H7 (cell line): ENCODE measurements at regions not wholly inside any gene's neighbourhood (a gene's known extent, or its start where the extent isn't known, plus 50 kb on each side); places are given as distances from the start of the nearest gene placed in this dataset.
A peak's percentile ranks its signal among the peaks of the same experiment; 100 is the strongest.

ENCODE experiments used
- DNase-seq: peaks from one replicate; pipeline ENCODE4 v3.0.0; 2012
- H3K27me3 ChIP-seq: 2 replicates; pipeline ENCODE4 v1.6.0; 2011; ENCODE audit warnings: mild to moderate bottlenecking, low read length; ENCODE audit not compliant: control insufficient read depth, insufficient read depth
- H3K36me3 ChIP-seq: replicated peaks from 2 replicates; pipeline ENCODE4 v1.5.1; 2011; ENCODE audit warnings: low read length; ENCODE audit not compliant: control insufficient read depth, insufficient read depth
- H3K4me3 ChIP-seq: 2 replicates; pipeline ENCODE4 v1.5.1; 2011; ENCODE audit warnings: low read depth, mild to moderate bottlenecking, control low read depth, low read length, moderate library complexity; ENCODE audit not compliant: insufficient read depth

DNA sequence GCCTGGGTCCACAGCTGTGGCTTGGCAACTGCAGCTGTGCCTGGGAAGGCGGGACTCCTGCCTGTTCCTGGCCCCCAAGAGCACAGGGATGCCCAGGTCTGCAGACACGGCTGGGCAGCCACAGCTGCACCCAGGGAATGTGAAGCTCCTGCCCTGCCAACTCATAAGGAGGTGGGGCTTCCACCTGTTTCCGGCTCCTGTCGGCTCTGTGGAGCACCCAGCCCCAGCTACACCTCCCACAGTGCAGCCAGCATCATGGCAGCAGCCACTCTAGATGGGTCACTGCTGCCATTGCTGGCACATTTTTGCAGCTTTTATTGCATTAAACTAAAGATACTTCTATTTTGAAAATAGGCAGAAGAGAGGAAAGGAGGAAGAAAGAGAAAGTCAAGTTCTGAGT, 207.9 kb downstream of the SAMD5 start:
- H3K27me3 ChIP-seq, result no peaks in the 10 kb centered on the region
- no peaks in the 10 kb centered on the region for H3K36me3 ChIP-seq
- H3K4me3 ChIP-seq, result no peak overlapping the region
- DNase-seq, result no peak

DNA sequence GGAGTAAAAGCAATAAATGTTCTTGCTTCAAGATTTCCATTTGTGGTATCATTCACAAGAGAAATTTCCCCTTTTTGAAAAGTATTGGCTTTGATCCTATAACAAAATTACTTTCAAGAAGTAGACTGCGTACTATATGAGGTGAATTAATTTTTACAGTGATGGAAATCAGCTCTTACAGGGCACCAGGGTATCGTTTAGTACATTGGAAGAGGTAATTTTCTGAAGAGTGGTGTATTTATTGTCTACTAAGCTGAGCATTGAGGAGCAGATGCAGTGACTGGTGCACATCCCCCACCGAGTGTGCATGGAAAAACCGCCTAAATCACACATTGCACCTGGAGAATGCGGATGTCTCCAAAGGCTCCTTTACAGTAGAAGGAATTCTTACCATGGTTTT, 209.5 kb downstream of the SAMD5 start:
- Histone ChIP-seq H3K27me3 (no peaks in the 10 kb centered on the region), H3K36me3 (no peaks in the 10 kb centered on the region), H3K4me3 (no peak overlapping the region)
- no peak for DNase-seq

DNA sequence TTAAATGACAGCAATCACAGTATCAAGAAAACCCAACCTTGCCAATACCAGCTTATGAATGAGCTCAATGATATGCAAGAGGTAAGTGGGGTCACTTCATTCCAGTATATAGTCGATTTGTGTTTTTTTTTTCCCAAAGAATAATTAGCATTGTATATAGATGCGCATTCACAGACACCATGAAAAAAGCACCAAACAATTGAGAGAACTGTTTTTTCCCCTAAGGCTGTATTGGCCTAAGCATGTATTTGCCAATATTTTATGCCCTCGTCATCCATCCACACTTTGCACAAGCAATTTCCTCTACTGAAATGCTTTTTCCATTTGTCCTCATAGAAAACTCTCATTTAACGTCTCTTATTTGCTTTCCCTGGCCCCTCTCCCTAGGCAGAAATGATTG, 213.7 kb downstream of the SAMD5 start:
- no peaks in the 10 kb centered on the region for H3K36me3 ChIP-seq
- H3K27me3 ChIP-seq, result no peaks in the 10 kb centered on the region
- DNase-seq, result no peak
- no peak overlapping the region for H3K4me3 ChIP-seq

DNA sequence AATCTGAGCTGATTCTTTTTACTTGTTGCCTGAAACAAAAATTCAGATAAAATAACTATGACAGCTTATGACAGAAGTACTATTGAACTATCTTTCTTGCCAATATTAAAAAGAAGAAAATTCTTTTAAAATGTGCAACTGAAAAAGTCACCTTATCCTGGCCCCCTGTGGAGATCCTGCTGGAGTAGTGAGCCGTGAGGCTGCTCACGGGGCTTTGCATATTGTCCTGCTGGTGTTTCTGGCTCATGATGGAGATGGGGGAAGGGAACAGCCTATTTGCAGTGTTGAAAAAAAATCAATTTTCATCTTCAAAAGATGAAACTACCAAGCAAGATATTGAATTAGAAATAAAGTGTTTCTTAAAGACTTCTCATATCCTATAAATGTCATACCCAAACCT, 216.0 kb downstream of the SAMD5 start:
- Histone ChIP-seq H3K4me3 (no peak overlapping the region), H3K27me3 (no peaks in the 10 kb centered on the region), H3K36me3 (no peaks in the 10 kb centered on the region)
- DNase-seq, result peak; percentile 60

DNA sequence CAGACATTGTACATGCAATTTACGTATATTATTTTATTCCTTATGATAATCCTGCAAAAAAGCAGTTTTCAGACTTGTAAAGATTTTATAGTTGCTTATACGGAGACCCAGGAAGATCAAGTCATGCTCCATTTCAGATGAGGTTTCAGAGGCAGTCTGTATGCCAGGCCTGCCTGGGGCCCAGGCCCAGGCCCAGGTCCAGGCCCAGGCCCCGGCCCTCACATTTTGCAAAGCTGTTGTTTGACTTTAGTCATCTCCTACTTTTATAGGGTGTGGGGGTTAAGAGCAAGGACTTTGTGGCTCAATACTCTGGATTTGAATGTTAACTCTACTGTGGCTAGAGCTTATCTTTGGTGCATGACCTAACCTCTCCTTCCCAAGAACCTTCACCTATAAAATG, 217.9 kb downstream of the SAMD5 start:
- Histone ChIP-seq H3K4me3 (no peak overlapping the region), H3K36me3 (no peaks in the 10 kb centered on the region), H3K27me3 (no peaks in the 10 kb centered on the region)
- no peak for DNase-seq

DNA sequence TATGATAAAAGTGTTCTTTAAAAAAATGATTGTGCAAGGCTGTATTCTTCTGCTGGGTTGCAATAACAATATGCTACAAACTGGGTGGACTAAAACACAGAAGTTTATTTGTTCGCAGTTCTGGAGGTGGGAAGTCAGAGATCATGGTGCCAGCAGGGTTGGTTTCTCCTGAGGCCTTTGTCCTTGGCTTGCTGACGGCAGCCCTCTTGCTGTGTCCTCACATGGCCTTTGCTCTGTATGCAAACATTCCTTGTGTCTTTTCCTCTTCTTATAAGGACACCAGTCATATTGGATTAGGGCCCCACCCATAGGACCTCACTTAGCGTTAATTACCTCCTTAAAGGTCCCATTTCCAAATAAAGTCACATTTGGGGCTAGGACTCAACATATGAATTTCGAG, 220.4 kb downstream of the SAMD5 start:
- H3K4me3 ChIP-seq, result no peak overlapping the region
- no peak for DNase-seq

DNA sequence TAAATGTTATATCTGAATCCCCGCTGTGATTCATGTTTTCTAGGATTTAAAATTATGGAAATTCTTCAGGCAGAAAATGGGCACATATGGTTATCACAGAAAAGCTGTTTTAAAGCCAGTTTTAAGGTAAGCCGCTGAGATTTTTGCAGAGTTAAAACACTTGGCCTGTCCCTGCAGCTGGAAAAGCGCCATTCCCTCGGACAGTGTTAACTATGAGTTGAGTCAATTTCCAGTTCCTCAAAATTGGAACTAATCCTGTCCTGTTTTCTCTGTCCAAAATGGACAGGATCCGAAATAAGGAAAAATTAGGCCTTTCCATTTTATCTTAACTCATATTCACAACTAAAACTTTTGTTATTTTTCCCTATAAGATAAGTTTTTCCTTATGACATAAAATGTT, 225.2 kb downstream of the SAMD5 start:
- Histone ChIP-seq H3K27me3 (no peaks in the 10 kb centered on the region), H3K4me3 (no peak overlapping the region), H3K36me3 (no peaks in the 10 kb centered on the region)
- no peak for DNase-seq

More for the DNA sequence above, 220.4 kb downstream of the SAMD5 start:
- Histone ChIP-seq H3K36me3 (no peaks in the 10 kb centered on the region), H3K27me3 (no peaks in the 10 kb centered on the region)

DNA sequence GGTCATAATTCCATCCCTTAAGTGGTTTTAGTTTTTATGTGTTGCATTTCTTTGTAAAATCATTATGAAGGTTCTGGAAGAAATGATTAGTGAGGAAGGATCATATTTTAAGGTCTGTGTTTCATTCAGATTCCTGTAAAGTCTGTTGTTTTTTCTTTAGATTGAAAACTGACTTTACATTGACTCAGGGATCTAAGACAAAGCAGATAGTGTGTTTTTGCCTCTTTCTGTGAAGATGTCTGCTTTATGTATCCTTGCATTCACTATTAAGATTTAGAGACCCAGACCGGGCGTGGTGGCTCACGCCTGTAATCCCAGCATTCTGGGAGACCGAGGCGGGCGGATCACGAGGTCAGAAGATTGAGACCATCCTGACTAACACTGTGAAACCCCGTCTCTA, 225.7 kb downstream of the SAMD5 start:
- DNase-seq, result no peak
- Histone ChIP-seq H3K4me3 (no peak overlapping the region), H3K27me3 (no peaks in the 10 kb centered on the region), H3K36me3 (no peaks in the 10 kb centered on the region)

DNA sequence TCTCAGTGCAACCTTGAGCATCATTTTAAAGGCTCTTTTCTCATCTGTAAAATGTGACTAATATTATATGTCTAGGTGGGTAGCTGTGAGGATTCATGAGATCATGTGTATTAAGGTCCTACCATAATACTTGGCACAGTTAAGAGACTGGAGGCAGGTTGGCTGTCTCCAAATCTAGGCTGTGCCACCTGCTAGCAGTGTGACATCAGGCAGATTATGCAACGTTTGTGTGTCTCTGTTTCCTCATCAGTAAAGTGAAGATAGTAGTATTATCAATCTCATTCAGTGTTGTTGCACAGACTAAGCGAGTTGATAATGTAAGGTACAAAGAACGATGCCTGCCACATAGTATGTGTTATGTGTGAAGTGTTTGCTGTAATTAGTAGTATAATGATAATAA, 227.4 kb downstream of the SAMD5 start:
- H3K4me3 ChIP-seq, result no peak overlapping the region
- H3K36me3 ChIP-seq, result no peaks in the 10 kb centered on the region
- H3K27me3 ChIP-seq, result no peaks in the 10 kb centered on the region
- no peak for DNase-seq

DNA sequence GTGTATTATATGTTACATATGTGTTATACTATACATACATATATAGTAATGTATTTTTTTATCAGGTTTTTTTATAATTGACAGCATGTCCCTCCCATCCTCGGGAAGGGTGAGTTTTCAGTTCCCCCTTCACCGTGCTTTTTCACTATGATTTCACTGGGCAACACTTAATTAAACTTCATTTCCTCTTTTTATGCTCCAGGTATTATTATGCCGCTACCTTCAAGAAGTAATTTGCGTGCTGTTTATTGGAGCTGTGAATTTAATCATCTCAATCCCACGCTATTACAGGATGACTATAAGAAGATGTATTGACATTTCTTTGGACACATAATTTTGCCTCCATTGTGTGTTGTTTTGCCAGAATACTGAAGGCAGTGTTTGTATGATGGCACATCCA, 228.6 kb downstream of the SAMD5 start:
- no peaks in the 10 kb centered on the region for H3K27me3 ChIP-seq
- no peak for DNase-seq
- H3K4me3 ChIP-seq, result no peak overlapping the region
- no peaks in the 10 kb centered on the region for H3K36me3 ChIP-seq

DNA sequence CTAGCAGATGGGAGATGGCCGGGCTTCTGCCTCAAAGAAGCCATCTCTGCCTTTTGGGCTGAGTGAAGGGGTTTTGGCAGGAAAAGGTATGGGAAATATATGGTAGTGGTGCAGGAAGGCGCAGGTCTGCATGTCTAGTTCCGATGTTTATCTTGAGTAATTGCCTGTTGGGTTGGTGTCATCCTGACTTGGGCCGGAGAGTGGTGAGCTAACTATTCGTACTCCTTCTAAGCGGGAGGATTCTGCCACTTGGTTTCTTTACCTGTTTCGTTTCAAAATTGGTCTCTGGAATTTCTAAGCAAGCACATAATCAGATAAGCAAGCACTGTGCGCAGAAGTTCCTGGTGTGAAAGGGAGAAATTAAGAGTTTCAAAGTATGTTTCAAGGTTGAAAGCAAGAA, 229.6 kb downstream of the SAMD5 start:
- no peak overlapping the region for H3K4me3 ChIP-seq
- no peak for DNase-seq
- H3K36me3 ChIP-seq, result no peaks in the 10 kb centered on the region
- no peaks in the 10 kb centered on the region for H3K27me3 ChIP-seq

DNA sequence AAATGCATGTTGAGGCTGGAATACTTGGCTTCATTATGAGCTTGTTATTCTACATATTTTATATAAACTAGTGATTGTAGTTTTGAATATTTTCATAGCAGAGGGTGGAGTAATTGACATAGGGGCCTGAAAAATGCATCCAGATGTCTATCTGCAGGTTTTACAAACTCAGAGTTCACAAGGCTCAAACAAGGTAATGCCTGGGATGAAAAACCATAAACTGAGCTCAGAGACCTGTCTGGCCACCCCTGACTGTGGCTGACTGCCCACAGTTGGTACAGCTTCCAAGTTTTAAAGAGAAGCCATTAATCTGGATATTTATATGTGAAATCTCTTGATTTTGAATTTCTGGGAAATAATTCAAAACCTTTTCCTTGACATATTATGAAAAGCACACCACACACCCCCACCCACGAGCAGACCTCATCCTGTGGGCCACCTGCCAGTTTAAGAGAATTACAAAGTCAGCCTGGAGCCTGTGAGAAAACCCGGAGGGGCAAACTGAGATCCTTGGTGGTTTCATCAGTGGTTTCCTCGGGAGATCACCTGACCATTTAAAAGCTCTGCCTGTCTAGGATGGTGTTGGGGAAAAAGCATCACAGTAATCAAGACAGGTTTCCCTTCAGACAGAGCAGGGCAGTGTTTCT, 230.1 kb downstream of the SAMD5 start:
- Histone ChIP-seq H3K27me3 (no peaks in the 10 kb centered on the region), H3K4me3 (no peak overlapping the region), H3K36me3 (no peaks in the 10 kb centered on the region)
- no peak for DNase-seq

DNA sequence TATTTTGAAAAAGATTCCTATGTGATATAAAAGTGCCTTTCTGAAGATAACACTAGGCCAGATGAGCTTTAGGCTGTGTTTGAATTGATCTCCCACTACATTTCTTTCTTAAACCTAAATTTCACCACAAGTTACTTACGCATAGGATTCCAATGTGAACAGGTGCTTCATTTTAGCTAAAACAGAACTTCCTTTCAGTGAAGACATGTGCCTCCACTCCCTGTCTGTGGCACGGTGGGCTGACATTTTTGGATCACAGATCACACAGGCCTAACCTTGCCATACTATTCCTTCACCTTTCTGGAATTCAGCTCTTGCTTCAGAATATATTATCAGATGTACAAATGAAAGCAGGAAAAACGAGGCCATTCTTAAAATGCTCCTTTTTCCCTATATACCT, 231.8 kb downstream of the SAMD5 start:
- H3K36me3 ChIP-seq, result no peaks in the 10 kb centered on the region
- no peak overlapping the region for H3K4me3 ChIP-seq
- H3K27me3 ChIP-seq, result no peaks in the 10 kb centered on the region
- no peak for DNase-seq

DNA sequence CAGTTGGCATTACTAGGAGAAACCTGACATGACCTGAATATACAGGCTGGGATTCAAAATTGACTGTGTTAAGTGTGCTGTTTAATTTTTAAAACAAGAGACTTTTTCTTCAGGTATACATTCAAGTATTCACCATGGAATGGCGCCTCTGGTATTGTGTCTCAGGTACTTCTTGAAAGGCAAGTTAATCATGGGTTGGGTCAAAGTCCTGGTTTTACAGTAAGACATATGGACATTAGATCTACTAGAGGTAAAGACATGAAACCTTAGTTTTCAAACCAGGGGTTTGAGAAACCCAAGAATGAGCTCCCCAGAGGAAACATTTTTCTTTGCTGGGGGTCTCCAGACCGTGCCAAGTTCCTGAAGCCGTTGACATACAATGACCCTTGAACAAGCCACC, 232.4 kb downstream of the SAMD5 start:
- H3K4me3 ChIP-seq, result no peak overlapping the region
- H3K27me3 ChIP-seq, result no peaks in the 10 kb centered on the region
- no peak for DNase-seq
- H3K36me3 ChIP-seq, result no peaks in the 10 kb centered on the region

DNA sequence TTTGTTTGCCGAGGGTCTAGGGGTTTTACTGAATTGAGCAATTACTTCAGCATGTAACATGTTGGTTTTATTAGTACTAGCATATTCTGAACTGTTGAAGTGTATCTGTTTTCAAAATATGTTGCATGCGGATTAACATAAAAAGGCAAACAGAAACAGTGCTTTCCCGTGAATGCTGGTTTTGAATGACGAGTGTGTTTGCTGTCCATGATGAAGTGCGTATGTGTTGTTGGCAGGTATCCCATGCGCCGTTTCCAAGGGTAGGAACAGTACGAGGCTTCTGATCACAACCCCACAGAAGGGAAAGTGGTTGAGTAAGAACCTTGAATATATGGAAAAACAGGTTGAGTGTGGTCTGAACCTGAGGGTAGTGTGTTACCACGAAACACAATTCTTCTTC, 232.9 kb downstream of the SAMD5 start:
- no peak for DNase-seq
- no peaks in the 10 kb centered on the region for H3K36me3 ChIP-seq
- no peaks in the 10 kb centered on the region for H3K27me3 ChIP-seq
- no peak overlapping the region for H3K4me3 ChIP-seq

DNA sequence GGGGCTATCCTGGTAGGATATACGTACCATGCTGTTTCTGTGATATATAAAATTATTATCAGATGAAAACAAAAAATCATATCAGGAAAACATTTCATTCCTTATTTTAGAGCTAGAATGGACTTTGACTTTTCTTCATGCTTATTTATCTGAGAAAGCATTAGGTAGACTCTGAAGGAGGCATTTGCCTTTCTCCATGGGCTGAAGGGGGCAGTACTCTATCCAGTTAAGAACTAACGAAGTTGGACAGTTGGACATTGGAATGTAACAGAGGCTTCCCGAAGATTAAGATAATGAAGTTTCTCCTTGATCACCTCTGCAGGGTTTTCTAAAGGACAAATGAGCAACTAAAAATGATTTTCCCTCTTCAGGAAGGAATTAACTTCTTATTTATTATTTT, 233.9 kb downstream of the SAMD5 start:
- Histone ChIP-seq H3K4me3 (no peak overlapping the region), H3K27me3 (no peaks in the 10 kb centered on the region), H3K36me3 (no peaks in the 10 kb centered on the region)
- DNase-seq, result no peak
